H4 (cell line): ENCODE measurements at regions not wholly inside any gene's neighbourhood (a gene's known extent, or its start where the extent isn't known, plus 50 kb on each side); places are given as distances from the start of the nearest gene placed in this dataset.

Source experiments
- DNase-seq: peaks from one replicate; pipeline ENCODE4 v3.0.0-alpha.2; 2015; ENCODE audit warnings: low spot score

- no peak for DNase-seq
Observed at GRCh38 chr17:12376276-12376675, 289.4 kb upstream of the MYOCD start.

GRCh38 chr17:12386225-12386624, 279.5 kb upstream of the MYOCD start:
- peak; percentile 18 for DNase-seq

GRCh38 chr17:12388226-12388625, 277.5 kb upstream of the MYOCD start:
- DNase-seq = no peak

GRCh38 chr17:12389421-12389820, 276.3 kb upstream of the MYOCD start:
- DNase-seq = no peak

GRCh38 chr17:12390631-12391030, 275.1 kb upstream of the MYOCD start:
- no peak for DNase-seq

- DNase-seq = no peak
Observed at GRCh38 chr17:12391468-12391867, 274.2 kb upstream of the MYOCD start.

- DNase-seq = peak; percentile 30
Observed at GRCh38 chr17:12395733-12396354, 269.8 kb upstream of the MYOCD start.

GRCh38 chr17:12398441-12399051, 267.1 kb upstream of the MYOCD start:
- DNase-seq = no peak

GRCh38 chr17:12402963-12403622, 262.6 kb upstream of the MYOCD start:
- peak; percentile 77 for DNase-seq

GRCh38 chr17:12403881-12404398, 261.8 kb upstream of the MYOCD start:
- no peak for DNase-seq

GRCh38 chr17:12406623-12407215, 259.0 kb upstream of the MYOCD start:
- DNase-seq = no peak

GRCh38 chr17:12407495-12408252, 258.0 kb upstream of the MYOCD start:
- DNase-seq = no peak

- no peak for DNase-seq
Observed at GRCh38 chr17:12409082-12409481, 256.6 kb upstream of the MYOCD start.

GRCh38 chr17:12410717-12411116, 255.0 kb upstream of the MYOCD start:
- DNase-seq = no peak

- DNase-seq = no peak
Observed at GRCh38 chr17:12415031-12415430, 250.7 kb upstream of the MYOCD start.

GRCh38 chr17:12421077-12421476, 244.6 kb upstream of the MYOCD start:
- no peak for DNase-seq

- DNase-seq = peak; percentile 52
Observed at GRCh38 chr17:12421646-12422306, 243.9 kb upstream of the MYOCD start.

GRCh38 chr17:12422651-12423050, 243.0 kb upstream of the MYOCD start:
- no peak for DNase-seq

GRCh38 chr17:12423337-12423736, 242.4 kb upstream of the MYOCD start:
- no peak for DNase-seq

- DNase-seq = no peak
Observed at GRCh38 chr17:12429116-12429515, 236.6 kb upstream of the MYOCD start.

- no peak for DNase-seq
Observed at GRCh38 chr17:12431188-12431587, 234.5 kb upstream of the MYOCD start.
